ENCODE measurements at regions not wholly inside any gene's neighbourhood (a gene's known extent, or its start where the extent isn't known, plus 50 kb on each side); places are given as distances from the start of the nearest gene placed in this dataset.
"Not testable (repeated sequence)": the region's sequence is repeated elsewhere in the genome, so short reads cannot be mapped to it uniquely, and the experiment has no call there.

- DNase-seq = no peak
These were observed 1088.4 kb downstream of the BCL11B start for GRCh38 chr14:98183556-98183955.

DNA sequence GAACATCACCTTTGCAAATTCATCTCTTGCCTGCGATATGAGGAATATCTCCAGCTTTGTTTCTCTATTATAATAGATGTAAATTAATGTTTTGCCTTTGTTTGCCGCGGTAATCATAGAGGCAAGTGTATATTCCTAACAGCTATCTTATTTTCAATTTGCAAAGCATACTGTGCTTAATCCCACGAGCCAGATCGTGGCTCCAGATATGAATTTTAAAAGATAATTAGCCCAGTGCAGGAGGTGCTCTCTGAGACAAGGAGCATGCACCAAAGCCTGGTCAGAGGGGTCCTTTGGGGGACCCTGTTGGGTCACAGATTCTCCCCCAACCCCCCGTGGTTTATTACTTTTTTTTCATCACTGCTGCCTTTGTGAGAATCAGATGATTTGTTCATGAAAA is 1087.5 kb downstream of the BCL11B start:
- DNase-seq = no peak

GRCh38 chr14:98185036-98185435 is 1087.0 kb downstream of the BCL11B start:
- no peak for DNase-seq

GRCh38 chr14:98186140-98186539 is 1085.9 kb downstream of the BCL11B start:
- DNase-seq = no peak

DNA sequence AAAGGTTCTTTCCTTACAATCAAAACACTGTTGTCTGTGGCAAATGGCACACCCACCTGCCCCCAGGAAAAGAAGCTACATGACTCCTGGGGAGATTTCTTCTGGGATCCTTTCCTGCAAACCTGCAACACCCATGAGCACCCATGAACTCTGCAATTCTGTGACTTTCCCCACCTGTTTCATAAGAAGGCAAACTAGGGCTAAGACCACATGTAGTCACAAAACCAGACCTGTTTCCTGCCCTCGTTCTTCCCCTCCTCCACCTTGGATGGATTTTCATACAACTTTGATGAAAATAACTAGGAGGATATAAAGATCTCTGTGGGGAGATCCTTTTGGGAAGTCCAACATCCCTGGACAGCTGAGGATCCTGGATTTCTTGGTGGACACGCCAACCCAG is 1084.7 kb downstream of the BCL11B start:
- DNase-seq = no peak

DNA sequence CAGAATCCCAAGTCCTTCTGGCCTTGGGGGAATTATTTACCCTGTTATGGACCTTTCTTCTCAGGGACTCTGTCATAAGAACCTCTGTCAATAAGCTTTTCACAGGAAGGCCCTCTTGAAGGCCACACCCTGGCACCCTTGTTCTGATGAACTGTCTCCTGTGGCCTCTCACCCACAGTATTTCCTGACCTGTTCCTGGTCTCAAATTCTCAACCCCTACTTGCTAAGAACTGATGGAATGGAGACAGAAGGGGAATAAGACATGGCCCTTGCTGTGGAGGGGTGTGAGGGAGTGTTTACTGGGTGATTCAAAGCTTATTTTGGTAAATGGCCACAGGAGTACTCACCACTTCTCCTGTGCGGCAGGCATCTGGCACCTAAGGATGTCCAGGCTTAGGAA is 1082.9 kb downstream of the BCL11B start:
- no peak for DNase-seq

- DNase-seq = no peak
These were observed 1082.5 kb downstream of the BCL11B start for GRCh38 chr14:98189511-98189910.

GRCh38 chr14:98189944-98190343 is 1082.1 kb downstream of the BCL11B start:
- DNase-seq = no peak

GRCh38 chr14:98192946-98193345 is 1079.1 kb downstream of the BCL11B start:
- no peak for DNase-seq

DNA sequence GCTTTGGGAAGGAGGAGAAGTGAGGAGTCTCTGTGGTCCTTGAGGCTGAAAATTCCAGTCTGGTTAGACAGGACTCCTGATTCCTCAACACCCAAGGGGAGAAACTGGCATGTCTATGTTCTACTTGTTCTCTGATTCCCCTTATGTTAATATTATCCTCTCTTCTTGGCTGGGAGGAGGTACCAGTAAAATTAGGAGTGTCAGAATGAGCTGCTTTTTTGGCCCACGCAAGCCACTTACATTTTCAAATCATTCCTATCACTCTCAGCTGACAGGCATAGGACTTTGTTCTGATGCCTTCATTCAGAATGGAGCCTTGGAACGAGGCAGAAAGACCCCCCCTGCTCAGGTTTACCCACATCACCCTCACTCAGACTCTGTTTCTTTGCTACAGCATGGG is 1077.2 kb downstream of the BCL11B start:
- DNase-seq = no peak

- no peak for DNase-seq
These were observed 1076.7 kb downstream of the BCL11B start for GRCh38 chr14:98195256-98195655.

- no peak for DNase-seq
These were observed 1074.1 kb downstream of the BCL11B start for GRCh38 chr14:98197933-98198332.

GRCh38 chr14:98198385-98198784 is 1073.6 kb downstream of the BCL11B start:
- DNase-seq = peak; percentile 72

DNA sequence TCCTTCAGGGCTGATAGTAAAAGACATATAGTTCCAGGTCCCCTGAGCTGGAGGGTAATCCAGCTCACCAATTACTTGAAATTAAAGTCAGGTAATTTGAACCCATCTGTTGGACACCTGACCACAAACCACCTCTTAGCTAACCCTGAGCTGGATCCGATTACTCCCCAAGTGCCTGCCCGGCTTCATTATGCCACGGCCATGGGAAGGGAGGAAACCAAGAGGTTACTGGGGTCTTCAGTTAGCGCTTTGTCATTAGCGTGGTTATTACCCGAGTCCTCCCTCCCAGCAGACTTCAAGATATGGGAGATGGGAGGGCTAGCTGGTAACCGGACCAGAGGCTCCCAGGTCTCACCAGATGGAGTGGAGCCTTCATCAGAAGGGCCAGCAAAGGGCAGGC is 1071.4 kb downstream of the BCL11B start:
- DNase-seq = no peak

GRCh38 chr14:98203421-98203820 is 1068.6 kb downstream of the BCL11B start:
- DNase-seq = no peak

GRCh38 chr14:98204139-98204538 is 1067.9 kb downstream of the BCL11B start:
- DNase-seq = no peak

- no peak for DNase-seq
These were observed 1064.6 kb downstream of the BCL11B start for GRCh38 chr14:98207415-98207814.

DNA sequence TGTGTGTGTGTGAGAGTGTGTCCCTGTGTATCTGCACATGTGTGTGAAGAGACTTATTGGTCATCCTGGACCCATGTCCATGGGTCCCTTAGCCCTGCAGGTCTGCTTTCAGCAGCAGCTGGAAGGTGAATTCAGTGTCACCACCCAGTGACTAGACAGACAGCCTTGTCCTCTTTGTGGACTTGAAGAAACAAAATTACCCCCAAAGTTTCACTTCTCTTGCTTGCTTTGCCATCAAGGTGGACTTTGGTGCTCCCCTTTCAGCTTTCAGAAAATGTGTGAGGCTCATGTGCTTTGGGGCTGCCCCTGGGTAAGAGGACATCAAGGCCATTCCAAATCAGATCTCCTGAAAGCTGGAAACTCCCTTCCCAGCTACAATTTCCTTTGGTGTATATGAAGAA is 1063.8 kb downstream of the BCL11B start:
- DNase-seq = no peak

- no peak for DNase-seq
These were observed 1063.1 kb downstream of the BCL11B start for GRCh38 chr14:98208943-98209342.

GRCh38 chr14:98210045-98210672 is 1061.8 kb downstream of the BCL11B start:
- no peak for DNase-seq

- DNase-seq = no peak
These were observed 1054.5 kb downstream of the BCL11B start for GRCh38 chr14:98217530-98217929.

DNA sequence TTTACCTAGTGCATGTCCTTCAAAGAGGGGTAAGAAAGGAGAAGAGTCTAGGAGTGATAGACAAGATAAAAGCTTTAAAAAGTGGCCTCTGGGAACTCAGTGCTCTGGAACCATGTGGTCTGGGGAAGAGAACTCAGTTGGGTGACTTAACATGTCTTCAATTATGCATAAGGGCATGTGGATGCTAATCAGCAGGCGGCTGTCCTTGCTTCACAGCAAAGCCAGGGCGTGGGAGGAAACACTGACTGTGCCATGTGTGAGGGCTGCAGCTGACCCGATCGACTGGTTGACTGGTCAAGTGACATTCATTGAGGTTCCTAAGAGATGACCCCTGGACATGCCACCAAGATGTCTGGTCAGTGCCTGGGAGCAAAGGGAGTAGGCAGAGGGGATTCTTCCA is 1053.8 kb downstream of the BCL11B start:
- no peak for DNase-seq

DNA sequence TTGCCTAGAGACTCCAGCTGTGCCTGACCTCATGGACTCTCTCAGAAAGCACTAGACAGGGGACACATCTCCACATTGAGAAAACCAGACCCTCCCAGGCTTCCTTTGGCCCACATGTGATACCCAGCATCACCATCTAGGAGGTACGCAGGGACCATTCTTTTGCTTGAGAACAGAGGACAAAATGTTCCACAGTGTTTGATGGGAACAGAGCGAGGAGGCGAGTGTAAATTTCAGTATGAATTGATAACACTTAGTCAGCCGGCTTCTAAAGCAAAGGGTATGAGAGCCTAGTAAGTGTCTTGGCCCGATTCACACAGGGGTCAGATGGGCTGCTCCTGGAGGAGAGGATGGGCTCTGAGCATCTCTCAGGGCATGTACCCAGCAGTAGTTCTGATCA is 1052.4 kb downstream of the BCL11B start:
- DNase-seq = no peak

- no peak for DNase-seq
These were observed 1048.9 kb downstream of the BCL11B start for GRCh38 chr14:98223106-98223505.

DNA sequence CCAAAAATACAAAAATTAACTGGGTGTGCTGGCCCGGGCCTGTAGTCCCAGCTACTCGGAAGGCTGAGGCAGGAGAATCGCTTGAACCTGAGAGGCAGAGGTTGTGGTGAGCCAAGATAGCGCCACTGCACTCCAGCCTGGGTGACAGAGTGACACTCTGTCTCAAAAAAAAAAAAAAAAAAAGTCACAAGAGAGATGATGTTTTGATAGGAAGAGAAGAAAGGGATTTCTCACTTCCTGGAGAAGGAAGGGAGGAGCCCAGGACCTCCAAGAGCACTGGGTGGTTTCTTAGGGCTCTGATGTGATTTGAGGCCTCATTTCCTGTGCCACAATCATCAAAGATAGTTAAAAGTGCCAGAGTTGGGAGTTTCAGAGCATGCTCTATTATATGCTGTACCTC is 1048.3 kb downstream of the BCL11B start:
- DNase-seq = not testable (repeated sequence)

GRCh38 chr14:98226411-98226810 is 1045.6 kb downstream of the BCL11B start:
- DNase-seq = no peak

All from NCI-H2107 (cell line).